AG04449 (cell line): ENCODE measurements at regions not wholly inside any gene's neighbourhood (a gene's known extent, or its start where the extent isn't known, plus 50 kb on each side); places are given as distances from the start of the nearest gene placed in this dataset.
"Not testable (repeated sequence)": the region's sequence is repeated elsewhere in the genome, so short reads cannot be mapped to it uniquely, and the experiment has no call there.

ENCODE experiments used
- CTCF ChIA-PET: fragments of 350-600 bp; formaldehyde crosslinking; extraction: SDS; loops from one replicate; lab custom pipeline; 2021; ENCODE audit warnings: antibody characterized with exemption; lab: Yijun Ruan, JAX
- POLR2A ChIA-PET: fragments of 400-600, 350-600 bp; formaldehyde crosslinking; extraction: SDS; loops from one replicate; lab custom pipeline; 2020; ENCODE audit warnings: antibody characterized with exemption, inconsistent platforms; lab: Yijun Ruan, JAX
- DNase-seq: peaks from one replicate; pipeline ENCODE4 v3.0.0-alpha.2; 2010; ENCODE audit warnings: low read depth, low spot score
- H3K4me3 ChIP-seq: 2 replicates; pipeline ENCODE4 v1.5.1; 2011; ENCODE audit warnings: low read depth, mild to moderate bottlenecking, control low read depth, low read length
- TF ChIP-seq, protein P1 (sequence below): IDR thresholded peaks from one replicate; pipeline ENCODE4 v1.5.1; 2011; ENCODE audit warnings: mild to moderate bottlenecking, moderate library complexity, low read length, control low read depth, inconsistent platforms; ENCODE audit not compliant: insufficient read depth; ENCODE audit errors: missing control alignments

DNA sequence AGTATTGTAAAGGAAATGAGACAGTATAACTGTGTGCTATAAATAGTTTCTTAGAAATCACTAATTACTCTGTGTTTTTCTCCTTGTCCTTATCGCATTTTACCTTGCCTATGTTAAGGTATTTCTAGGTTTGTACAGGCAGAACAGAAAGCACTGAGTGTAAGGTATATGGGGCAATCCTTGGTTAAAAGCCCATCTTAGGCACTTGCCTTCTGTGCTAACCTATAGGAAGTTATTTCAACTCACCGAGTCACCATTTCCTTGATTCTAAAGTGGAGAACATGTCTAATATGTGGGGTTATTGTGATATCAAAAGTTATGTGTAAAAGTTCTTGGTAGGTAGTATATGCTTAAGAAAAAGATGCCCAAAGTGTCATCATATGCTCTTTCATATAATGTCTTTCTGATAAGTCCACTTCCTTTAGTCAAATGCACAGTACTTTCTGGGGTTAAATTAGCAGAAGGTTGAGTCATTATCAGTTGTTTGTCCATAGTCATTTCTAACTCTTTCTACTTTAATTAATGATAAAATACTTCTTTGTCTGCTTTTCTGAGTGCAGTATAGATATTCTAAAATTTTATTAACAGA is 276.4 kb downstream of the UTRN start:
- no peak overlapping the region for H3K4me3 ChIP-seq
- DNase-seq = no peak
- POLR2A ChIA-PET = no interaction called here
- TF ChIP-seq, protein P1, sequence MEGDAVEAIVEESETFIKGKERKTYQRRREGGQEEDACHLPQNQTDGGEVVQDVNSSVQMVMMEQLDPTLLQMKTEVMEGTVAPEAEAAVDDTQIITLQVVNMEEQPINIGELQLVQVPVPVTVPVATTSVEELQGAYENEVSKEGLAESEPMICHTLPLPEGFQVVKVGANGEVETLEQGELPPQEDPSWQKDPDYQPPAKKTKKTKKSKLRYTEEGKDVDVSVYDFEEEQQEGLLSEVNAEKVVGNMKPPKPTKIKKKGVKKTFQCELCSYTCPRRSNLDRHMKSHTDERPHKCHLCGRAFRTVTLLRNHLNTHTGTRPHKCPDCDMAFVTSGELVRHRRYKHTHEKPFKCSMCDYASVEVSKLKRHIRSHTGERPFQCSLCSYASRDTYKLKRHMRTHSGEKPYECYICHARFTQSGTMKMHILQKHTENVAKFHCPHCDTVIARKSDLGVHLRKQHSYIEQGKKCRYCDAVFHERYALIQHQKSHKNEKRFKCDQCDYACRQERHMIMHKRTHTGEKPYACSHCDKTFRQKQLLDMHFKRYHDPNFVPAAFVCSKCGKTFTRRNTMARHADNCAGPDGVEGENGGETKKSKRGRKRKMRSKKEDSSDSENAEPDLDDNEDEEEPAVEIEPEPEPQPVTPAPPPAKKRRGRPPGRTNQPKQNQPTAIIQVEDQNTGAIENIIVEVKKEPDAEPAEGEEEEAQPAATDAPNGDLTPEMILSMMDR = no peak
- CTCF ChIA-PET = no interaction called here

DNA sequence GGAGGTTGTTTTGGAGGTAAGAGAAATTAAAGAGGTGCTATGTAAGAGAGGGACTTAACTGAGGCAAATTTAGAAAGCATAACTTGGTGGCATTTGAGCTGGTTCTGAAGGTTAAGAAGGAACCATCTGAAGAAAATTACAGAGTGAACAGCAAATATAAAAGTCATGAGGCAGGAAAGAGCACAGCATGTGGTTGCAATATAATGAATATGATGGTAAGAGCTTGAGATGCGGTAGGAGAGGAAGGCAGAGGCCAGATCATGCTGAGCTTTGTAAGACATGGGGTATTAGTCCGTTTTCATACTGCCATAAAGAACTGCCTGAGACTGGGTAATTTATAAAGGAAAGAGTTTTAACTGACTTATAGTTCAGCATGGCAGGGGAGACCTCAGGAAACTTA is 279.1 kb downstream of the UTRN start:
- POLR2A ChIA-PET = no interaction called here
- DNase-seq = no peak
- no peak overlapping the region for H3K4me3 ChIP-seq
- CTCF ChIA-PET = interaction anchor here (0.6 to 0.8 kb wide), 2 partner anchors 332 to 1140 kb away, joined by 3 read pairs; no protein-coding TSS in a partner anchor
- TF ChIP-seq, protein P1 = no peak

DNA sequence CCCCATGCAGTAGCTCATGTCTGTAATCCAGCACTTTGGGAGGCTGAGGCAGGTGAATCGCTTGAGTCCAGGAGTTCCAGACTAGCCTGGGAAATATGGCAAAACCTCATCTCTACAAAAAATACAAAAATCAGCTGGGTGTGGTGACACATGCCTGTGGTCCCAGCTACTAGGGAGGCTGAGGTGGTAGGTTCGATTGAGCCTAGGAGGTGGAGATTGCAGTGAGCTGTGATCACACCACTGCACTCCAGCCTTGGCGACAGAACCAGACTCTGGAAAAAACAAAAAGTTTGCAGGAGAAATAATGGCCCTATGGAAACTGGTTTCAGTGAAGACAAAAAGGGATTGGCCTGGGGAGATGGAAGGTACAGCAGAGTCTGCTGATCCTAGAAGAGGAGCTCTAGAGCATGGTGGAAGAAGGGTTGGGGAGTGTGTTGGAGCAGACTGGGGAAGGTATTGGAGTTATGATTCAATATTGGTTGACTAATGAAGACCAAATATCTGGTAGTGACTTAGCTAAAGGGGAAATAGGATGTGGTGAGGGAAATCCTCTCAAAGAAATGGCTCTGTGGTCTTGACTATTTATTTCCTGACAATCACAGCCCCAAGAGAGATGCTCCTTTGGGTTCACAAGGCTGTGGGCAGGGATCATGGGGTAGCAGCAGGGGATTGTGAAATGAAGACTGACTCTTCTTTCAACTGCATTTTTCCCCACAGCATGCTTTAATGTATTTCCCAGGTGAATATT is 281.9 kb downstream of the UTRN start:
- CTCF ChIA-PET = interaction anchor here (0.8 kb wide), 1 partner anchor 462 kb away, joined by 3 read pairs; no protein-coding TSS in a partner anchor
- no peak for DNase-seq
- POLR2A ChIA-PET = no interaction called here
- TF ChIP-seq, protein P1 = no peak
- H3K4me3 ChIP-seq = no peak overlapping the region

DNA sequence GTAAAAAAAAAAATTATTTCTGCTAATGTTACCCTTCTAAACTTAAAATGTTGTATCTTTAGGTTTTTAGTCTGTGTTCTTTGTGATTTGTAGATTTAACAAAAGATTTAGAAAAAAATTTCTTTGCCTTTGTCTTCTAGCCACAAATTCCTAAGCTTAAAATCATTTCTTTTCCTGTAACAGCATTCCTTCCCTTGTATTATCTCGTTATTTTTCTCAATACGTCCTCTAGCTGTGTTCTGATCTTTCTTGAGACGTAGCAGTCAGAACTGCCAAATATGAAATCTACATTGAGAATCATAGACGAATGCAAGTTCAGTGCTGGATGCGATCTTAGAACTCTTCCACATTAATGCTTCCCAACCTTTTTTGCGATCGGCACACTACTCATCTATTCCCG is 283.1 kb downstream of the UTRN start:
- no peak for DNase-seq
- ChIA-PET CTCF (interaction anchor here (0.7 to 2.0 kb wide), 3 partner anchors 13 to 157 kb away, joined by 3 to 5 read pairs (median 4); no protein-coding TSS in a partner anchor), POLR2A (no interaction called here)
- no peak overlapping the region for H3K4me3 ChIP-seq
- TF ChIP-seq, protein P1 = no peak

DNA sequence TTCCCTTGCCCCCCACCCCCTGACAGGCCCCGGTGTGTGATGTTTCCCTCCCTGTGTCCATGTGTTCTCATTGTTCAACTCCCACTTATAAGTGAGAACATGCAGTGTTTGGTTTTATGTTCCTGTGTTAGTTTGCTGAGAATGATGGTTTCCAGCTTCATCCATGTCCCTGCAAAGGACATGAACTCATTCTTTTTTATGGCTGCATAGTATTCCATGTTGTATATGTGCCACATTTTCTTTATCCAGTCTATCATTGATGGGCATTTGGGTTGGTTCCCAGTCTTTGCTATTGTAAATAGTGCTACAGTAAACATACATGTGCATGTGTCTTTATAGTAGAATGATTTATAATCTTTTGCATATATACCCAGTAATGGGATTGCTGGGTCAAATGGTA is 287.4 kb downstream of the UTRN start:
- POLR2A ChIA-PET, CTCF ChIA-PET, DNase-seq, H3K4me3 ChIP-seq: not testable (repeated sequence)

DNA sequence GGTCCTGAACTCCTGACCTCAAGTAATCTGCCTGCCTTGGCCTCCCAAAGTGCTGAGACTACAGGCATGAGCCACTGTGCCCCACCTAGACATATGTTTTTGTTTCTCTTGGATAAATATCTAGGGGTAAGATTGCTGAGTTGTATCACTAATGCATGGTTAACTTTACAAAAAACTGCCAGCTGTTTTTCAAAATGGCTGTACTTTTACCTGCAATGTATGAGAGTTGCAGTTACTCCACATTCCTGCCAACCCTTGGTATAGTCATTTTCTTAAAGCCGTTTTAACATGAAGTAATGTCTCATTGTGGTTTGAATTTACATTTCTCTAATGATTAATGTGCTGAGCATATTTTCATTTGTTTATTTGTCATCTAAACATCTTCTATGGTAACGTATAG is 289.7 kb downstream of the UTRN start:
- TF ChIP-seq, protein P1 = no peak
- ChIA-PET CTCF (no interaction called here), POLR2A (no interaction called here)
- DNase-seq = no peak
- no peak overlapping the region for H3K4me3 ChIP-seq

DNA sequence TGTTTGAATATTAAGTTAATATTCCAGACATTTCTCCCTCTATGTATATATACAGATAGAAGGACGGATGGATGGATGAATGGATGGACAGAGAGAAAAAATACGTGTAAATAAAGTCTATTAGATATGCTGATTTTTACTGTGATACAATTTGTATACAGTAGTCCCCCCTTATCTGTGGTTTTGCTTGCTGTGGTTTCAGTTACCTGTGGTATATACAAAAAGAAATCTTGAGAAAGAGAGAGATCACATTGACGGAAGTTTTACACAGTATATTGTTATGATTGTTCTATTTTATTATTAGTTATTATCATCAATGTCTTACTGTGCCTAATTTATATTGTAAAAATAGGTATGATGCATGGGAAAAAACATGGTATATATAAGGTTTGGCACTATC is 290.2 kb downstream of the UTRN start:
- POLR2A ChIA-PET = no interaction called here
- CTCF ChIA-PET = no interaction called here
- TF ChIP-seq, protein P1 = no peak
- no peak overlapping the region for H3K4me3 ChIP-seq
- no peak for DNase-seq
